OCI-LY1 (cell line): ENCODE measurements at regions not wholly inside any gene's neighbourhood (a gene's known extent, or its start where the extent isn't known, plus 50 kb on each side); places are given as distances from the start of the nearest gene placed in this dataset.

ENCODE experiments used
- CTCF ChIP-seq: fragments of 200-600 bp; sonication (generic), shearing (Covaris generic); IDR thresholded peaks from 2 replicates; pipeline ENCODE4 v1.5.1; 2017; ENCODE audit warnings: mild to moderate bottlenecking, antibody characterized with exemption, low read length, moderate library complexity, mixed read lengths
- EZH2 ChIP-seq: fragments of 200-600 bp; sonication (generic), shearing (Covaris generic); IDR thresholded peaks from 2 replicates; pipeline ENCODE4 v1.8.0; 2017; ENCODE audit warnings: borderline replicate concordance, mixed run types, mild to moderate bottlenecking, antibody characterized with exemption, low read length, moderate library complexity, mixed read lengths

- TF ChIP-seq CTCF (no peak), EZH2 (no peak)
Measured at GRCh38 chr4:137922721-137923120, 319.4 kb downstream of the SLC7A11 start.
